H9 (cell line): ENCODE measurements at regions not wholly inside any gene's neighbourhood (a gene's known extent, or its start where the extent isn't known, plus 50 kb on each side); places are given as distances from the start of the nearest gene placed in this dataset.

ENCODE experiments used
- DNase-seq: peaks from one replicate; pipeline ENCODE4 v3.0.0-alpha.2; 2017
- H2AFZ ChIP-seq: one replicate; pipeline ENCODE4 v1.6.1; 2013; ENCODE audit warnings: mild to moderate bottlenecking, low read length, control low read depth, moderate library complexity
- H2AK5ac ChIP-seq: 2 replicates; pipeline ENCODE4 v1.6.1; 2013; ENCODE audit warnings: low read length, control low read depth, mixed read lengths; ENCODE audit not compliant: insufficient read length
- H2BK120ac ChIP-seq: one replicate; pipeline ENCODE4 v1.6.1; 2013; ENCODE audit warnings: low read depth, mild to moderate bottlenecking, low read length, control low read depth, inconsistent platforms; ENCODE audit not compliant: poor library complexity, severe bottlenecking
- H2BK12ac ChIP-seq: 2 replicates; pipeline ENCODE4 v1.6.1; 2013; ENCODE audit warnings: low read length, control low read depth, mixed read lengths, low read depth; ENCODE audit not compliant: insufficient read length
- H2BK15ac ChIP-seq: 2 replicates; pipeline ENCODE4 v1.6.1; 2013; ENCODE audit warnings: low read depth, low read length, control low read depth
- H2BK20ac ChIP-seq: one replicate; pipeline ENCODE4 v1.6.1; 2013; ENCODE audit warnings: low read depth, mild to moderate bottlenecking, low read length, control low read depth, inconsistent platforms; ENCODE audit not compliant: poor library complexity, severe bottlenecking
- H2BK5ac ChIP-seq: 2 replicates; pipeline ENCODE4 v1.6.1; 2013; ENCODE audit warnings: low read length, control low read depth, mixed read lengths; ENCODE audit not compliant: insufficient read length
- H3K14ac ChIP-seq: 2 replicates; pipeline ENCODE4 v1.6.1; 2013; ENCODE audit warnings: low read length, control low read depth; ENCODE audit not compliant: insufficient read depth
- H3K18ac ChIP-seq: 2 replicates; pipeline ENCODE4 v1.6.1; 2013; ENCODE audit warnings: low read depth, mild to moderate bottlenecking, mixed read lengths, low read length, control low read depth; ENCODE audit not compliant: insufficient read length
- H3K23ac ChIP-seq: 2 replicates; pipeline ENCODE4 v1.6.1; 2013; ENCODE audit warnings: low read length, control low read depth, mixed read lengths, low read depth; ENCODE audit not compliant: insufficient read length
- H3K23me2 ChIP-seq: 2 replicates; pipeline ENCODE4 v1.6.1; 2013; ENCODE audit warnings: low read depth, mild to moderate bottlenecking, mixed read lengths, low read length, control low read depth; ENCODE audit not compliant: insufficient read length, poor library complexity, severe bottlenecking
- H3K27ac ChIP-seq: 2 replicates; pipeline ENCODE4 v1.5.1; 2013; ENCODE audit warnings: low read length, control low read depth, mixed read lengths, low read depth; ENCODE audit not compliant: insufficient read length
- H3K27me3 ChIP-seq: 2 replicates; pipeline ENCODE4 v1.6.1; 2013; ENCODE audit warnings: low read length, control low read depth, inconsistent platforms; ENCODE audit not compliant: insufficient read depth
- H3K4ac ChIP-seq: 2 replicates; pipeline ENCODE4 v1.6.1; 2013; ENCODE audit warnings: low read depth, mild to moderate bottlenecking, control low read depth, inconsistent platforms, low read length, moderate library complexity
- H3K4me1 ChIP-seq: 2 replicates; pipeline ENCODE4 v1.6.1; 2013; ENCODE audit warnings: low read length, control low read depth, inconsistent platforms; ENCODE audit not compliant: insufficient read depth
- H3K4me2 ChIP-seq: 2 replicates; pipeline ENCODE4 v1.6.1; 2013; ENCODE audit warnings: low read length, control low read depth, mixed read lengths; ENCODE audit not compliant: insufficient read length, insufficient read depth
- H3K56ac ChIP-seq: 2 replicates; pipeline ENCODE4 v1.6.1; 2013; ENCODE audit warnings: low read depth, mild to moderate bottlenecking, mixed read lengths, low read length, control low read depth; ENCODE audit not compliant: insufficient read length
- H3K79me1 ChIP-seq: 2 replicates; pipeline ENCODE4 v1.6.1; 2013; ENCODE audit warnings: low read depth, mild to moderate bottlenecking, moderate library complexity, low read length, control low read depth, inconsistent platforms; ENCODE audit not compliant: insufficient read depth, poor library complexity, severe bottlenecking
- H3K79me2 ChIP-seq: 2 replicates; pipeline ENCODE4 v1.6.1; 2013; ENCODE audit warnings: low read length, control low read depth, inconsistent platforms; ENCODE audit not compliant: insufficient read depth
- H3K9ac ChIP-seq: 2 replicates; pipeline ENCODE4 v1.6.1; 2013; ENCODE audit warnings: low read length, control low read depth, mixed read lengths; ENCODE audit not compliant: insufficient read length; ENCODE audit errors: extremely low read depth
- H3K9me3 ChIP-seq: one replicate; pipeline ENCODE4 v1.6.1; 2013; ENCODE audit warnings: low read depth, low read length, inconsistent platforms; ENCODE audit not compliant: control insufficient read depth
- H3T11ph ChIP-seq: one replicate; pipeline ENCODE4 v1.6.1; 2013; ENCODE audit warnings: mild to moderate bottlenecking, low read length, control low read depth, inconsistent platforms
- H4K20me1 ChIP-seq: one replicate; pipeline ENCODE4 v1.6.1; 2013; ENCODE audit not compliant: control insufficient read depth, insufficient read length, insufficient read depth
- H4K5ac ChIP-seq: 2 replicates; pipeline ENCODE4 v1.6.1; 2013; ENCODE audit warnings: low read depth, mild to moderate bottlenecking, mixed read lengths, low read length, control low read depth; ENCODE audit not compliant: insufficient read length
- H4K8ac ChIP-seq: replicated peaks from 2 replicates; pipeline ENCODE4 v1.6.1; 2013; ENCODE audit warnings: low read length, control low read depth, mixed read lengths, low read depth; ENCODE audit not compliant: insufficient read length
- H4K91ac ChIP-seq: 2 replicates; pipeline ENCODE4 v1.6.1; 2013; ENCODE audit warnings: low read depth, mild to moderate bottlenecking, moderate library complexity, mixed read lengths, low read length, control low read depth; ENCODE audit not compliant: insufficient read length
- H3K27ac Mint-ChIP-seq, 3 experiments: 2 replicates in 2 of 3; 3 replicates in 1 of 3; pipeline ENCODE4 v1.8.0; 2020 to 2021; ENCODE audit warnings: mixed read lengths in 3 of 3, mild to moderate bottlenecking in 1 of 3, moderate library complexity in 1 of 3
- H3K27me3 Mint-ChIP-seq: 2 replicates; pipeline ENCODE4 v1.8.0; 2021; ENCODE audit warnings: low read depth, mild to moderate bottlenecking, moderate library complexity, mixed read lengths
- H3K36me3 Mint-ChIP-seq, 3 experiments: 2 replicates in 2 of 3; 3 replicates in 1 of 3; pipeline ENCODE4 v1.8.0; 2020 to 2021; ENCODE audit warnings: low read depth in 3 of 3, mixed read lengths in 3 of 3; ENCODE audit not compliant: insufficient read depth in 1 of 3
- H3K4me1 Mint-ChIP-seq, 2 experiments: 2 replicates each; pipeline ENCODE4 v1.8.0; 2020; ENCODE audit warnings: mixed read lengths in 2 of 2
- H3K4me3 Mint-ChIP-seq, 2 experiments: 2 replicates in 1 of 2; 3 replicates in 1 of 2; pipeline ENCODE4 v1.8.0; 2020 to 2021; ENCODE audit warnings: mild to moderate bottlenecking in 2 of 2, mixed read lengths in 2 of 2, moderate library complexity in 1 of 2
- H3K9me3 Mint-ChIP-seq, 2 experiments: 2 replicates in 1 of 2; 3 replicates in 1 of 2; pipeline ENCODE4 v1.8.0; 2020; ENCODE audit warnings: mild to moderate bottlenecking in 2 of 2, mixed read lengths in 2 of 2, moderate library complexity in 1 of 2
- CTCF ChIP-seq: fragments of 200-600 bp; sonication (generic); conservative IDR thresholded peaks from 3 replicates; pipeline ENCODE4 v1.8.0; 2021; ENCODE audit warnings: antibody characterized with exemption, mild to moderate bottlenecking
- WGBS: extraction: QIAGEN DNeasy Blood & Tissue Kit; methylation state at CpG from one replicate; pipeline ENCODE4 v1.1.7; 2013; ENCODE audit warnings: missing lambda C conversion rate, low lambda C conversion rate, mixed read lengths; ENCODE audit not compliant: insufficient read length; ENCODE audit errors: extremely low coverage; 5-methylcytosine and 5-hydroxymethylcytosine counted together

DNA sequence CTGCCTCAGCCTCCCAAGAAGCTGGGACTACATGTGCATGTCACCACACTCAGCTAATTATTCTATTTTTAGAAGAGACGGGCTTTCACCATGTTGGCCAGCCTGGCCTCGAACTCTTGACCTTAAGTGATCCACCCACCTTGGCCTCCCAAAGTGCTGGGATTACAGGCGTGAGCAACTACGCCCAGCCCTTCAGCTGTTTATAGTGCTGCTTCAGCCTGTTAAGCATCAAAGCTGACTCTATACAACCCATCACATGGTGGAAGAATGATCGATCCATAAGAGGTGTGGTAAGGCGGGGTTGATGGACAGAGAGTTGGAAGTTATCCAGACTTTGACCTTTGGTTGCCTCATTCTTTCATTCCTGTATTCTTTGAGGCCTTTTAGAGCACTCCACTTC lies 56.2 kb upstream of the RAPGEF2 start:
- TF ChIP-seq CTCF = no peak
- no peak overlapping the region for H2BK20ac ChIP-seq
- DNase-seq = no peak
- H3K79me1 ChIP-seq = no peaks in the 10 kb centered on the region
- Mint-ChIP-seq H3K27me3 (no peaks in the 10 kb centered on the region; the same call in 1 of the 2 replicates), H3K27ac (no peak overlapping the region), H3K4me3 (no peak overlapping the region), H3K36me3 (no peaks in the 10 kb centered on the region), H3K4me1 (peaks cover 27 to 35% of the 10 kb centered on the region in 2 experiments), H3K9me3 (no peaks in the 10 kb centered on the region)
- no peak overlapping the region for H2BK12ac ChIP-seq
- no peak overlapping the region for H3K4ac ChIP-seq
- no peak overlapping the region for H3K56ac ChIP-seq
- no peak overlapping the region for H3K4me2 ChIP-seq
- peaks cover 4% of the 10 kb centered on the region; the same call in 1 of the 2 replicates for H3K4me1 ChIP-seq
- H3K18ac ChIP-seq = no peak overlapping the region
- no peak overlapping the region for H3K14ac ChIP-seq
- H3K79me2 ChIP-seq = no peaks in the 10 kb centered on the region
- H2BK120ac ChIP-seq = no peak overlapping the region
- WGBS = no CpG with 5 or more reads among the region's 6 CpGs
- H3K23ac ChIP-seq = no peak overlapping the region
- no peaks in the 10 kb centered on the region for H3K9me3 ChIP-seq
- no peak overlapping the region for H2BK5ac ChIP-seq
- no peak overlapping the region for H4K5ac ChIP-seq
- H3K27me3 ChIP-seq = no peaks in the 10 kb centered on the region
- H2AFZ ChIP-seq = no peak overlapping the region
- no peak overlapping the region for H2AK5ac ChIP-seq
- H4K20me1 ChIP-seq = no peaks in the 10 kb centered on the region
- no peak overlapping the region for H4K91ac ChIP-seq
- H3K27ac ChIP-seq = no peak overlapping the region
- no peak overlapping the region for H2BK15ac ChIP-seq
- H3T11ph ChIP-seq = no peak overlapping the region
- no peaks in the 10 kb centered on the region for H3K23me2 ChIP-seq
- no peak overlapping the region for H3K9ac ChIP-seq
- H4K8ac ChIP-seq = no peak overlapping the region
